HG03571 (cell line): ENCODE measurements at regions not wholly inside any gene's neighbourhood (a gene's known extent, or its start where the extent isn't known, plus 50 kb on each side); places are given as distances from the start of the nearest gene placed in this dataset.

ENCODE experiments used
- ATAC-seq: cut with Tn5 transposase; IDR thresholded peaks from one replicate; pipeline ENCODE4 v1.9.1; 2021; ENCODE audit not compliant: unreplicated experiment

DNA sequence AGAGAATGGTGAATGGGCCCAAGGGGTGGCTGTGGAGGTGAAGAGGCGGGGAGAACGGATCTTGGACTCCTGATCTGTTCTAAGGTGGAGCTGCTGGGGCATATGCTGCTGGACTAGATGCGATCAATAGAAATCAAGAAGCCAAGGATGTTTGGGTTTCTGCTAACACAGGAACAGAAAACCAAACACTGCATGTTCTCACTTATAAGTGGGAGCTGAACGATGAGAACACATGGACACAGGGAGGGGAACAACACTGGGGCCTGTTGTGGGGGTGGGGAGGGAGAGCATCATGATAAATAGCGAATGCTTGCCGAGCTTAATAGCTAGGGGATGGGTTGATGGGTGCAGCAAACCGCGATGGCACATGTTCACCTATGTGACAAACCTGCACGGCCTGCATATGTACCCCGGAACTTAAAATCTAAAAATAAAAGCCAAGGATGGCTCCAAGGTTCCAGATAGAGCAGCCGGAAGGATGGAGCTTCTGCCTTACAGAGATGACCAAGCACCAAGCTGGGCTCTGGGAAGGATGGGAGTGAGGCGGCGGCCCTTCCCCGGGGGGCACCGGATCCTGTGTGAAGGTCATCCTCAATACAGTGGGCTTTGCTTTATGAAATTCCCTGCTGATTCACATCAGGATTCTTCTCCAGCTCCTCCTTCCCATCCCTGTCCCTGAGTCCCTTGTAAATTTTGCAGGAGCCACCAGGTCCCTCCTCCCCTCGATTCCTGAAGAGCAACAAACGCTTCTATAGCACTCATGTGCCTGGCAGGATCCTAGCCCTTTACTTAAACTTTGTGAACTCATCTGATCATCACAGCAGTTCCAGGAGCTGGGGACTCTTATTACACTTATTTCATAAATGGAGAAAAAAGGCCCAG lies 109.2 kb upstream of the PTPN1 start:
- ATAC-seq, result no peak

DNA sequence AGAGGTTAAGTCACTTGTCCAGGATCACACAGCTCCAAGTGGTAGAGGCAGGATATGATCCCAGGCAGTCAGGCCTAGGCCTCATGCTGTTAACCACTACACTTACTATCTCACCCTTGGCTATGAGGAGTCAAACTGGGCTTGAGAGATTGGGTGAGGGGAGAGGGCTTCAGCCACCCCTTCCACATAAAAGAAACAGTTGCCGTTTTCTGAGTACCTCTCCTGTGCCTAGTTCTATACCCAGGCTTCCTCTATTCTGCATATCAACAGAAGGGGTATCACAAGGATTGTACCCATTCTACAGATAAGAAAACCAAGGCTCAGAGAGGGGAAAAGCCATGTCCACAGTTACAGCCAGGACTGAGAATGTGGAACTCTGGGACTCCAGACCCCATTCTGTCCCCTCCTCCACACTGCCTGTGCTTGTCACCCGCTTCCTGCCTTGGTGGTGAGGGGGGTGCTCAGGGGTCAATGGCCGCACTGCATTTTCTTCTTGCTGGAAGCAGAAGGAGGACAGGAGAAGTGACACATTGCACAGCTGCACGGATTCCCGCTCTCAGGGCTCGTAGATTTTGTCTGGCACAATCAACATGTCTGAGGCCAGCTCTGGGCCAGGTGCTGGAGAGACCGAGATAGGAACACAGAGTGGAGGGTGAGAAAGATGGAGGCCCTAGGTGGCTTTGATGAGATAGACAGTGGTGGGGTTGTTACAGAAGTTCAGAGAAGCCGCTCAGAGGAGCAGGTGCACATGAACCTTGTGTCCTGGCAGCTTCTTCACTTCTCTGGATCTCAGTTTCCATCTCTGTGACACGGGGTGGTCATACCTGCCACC lies 108.4 kb upstream of the PTPN1 start:
- no peak for ATAC-seq

DNA sequence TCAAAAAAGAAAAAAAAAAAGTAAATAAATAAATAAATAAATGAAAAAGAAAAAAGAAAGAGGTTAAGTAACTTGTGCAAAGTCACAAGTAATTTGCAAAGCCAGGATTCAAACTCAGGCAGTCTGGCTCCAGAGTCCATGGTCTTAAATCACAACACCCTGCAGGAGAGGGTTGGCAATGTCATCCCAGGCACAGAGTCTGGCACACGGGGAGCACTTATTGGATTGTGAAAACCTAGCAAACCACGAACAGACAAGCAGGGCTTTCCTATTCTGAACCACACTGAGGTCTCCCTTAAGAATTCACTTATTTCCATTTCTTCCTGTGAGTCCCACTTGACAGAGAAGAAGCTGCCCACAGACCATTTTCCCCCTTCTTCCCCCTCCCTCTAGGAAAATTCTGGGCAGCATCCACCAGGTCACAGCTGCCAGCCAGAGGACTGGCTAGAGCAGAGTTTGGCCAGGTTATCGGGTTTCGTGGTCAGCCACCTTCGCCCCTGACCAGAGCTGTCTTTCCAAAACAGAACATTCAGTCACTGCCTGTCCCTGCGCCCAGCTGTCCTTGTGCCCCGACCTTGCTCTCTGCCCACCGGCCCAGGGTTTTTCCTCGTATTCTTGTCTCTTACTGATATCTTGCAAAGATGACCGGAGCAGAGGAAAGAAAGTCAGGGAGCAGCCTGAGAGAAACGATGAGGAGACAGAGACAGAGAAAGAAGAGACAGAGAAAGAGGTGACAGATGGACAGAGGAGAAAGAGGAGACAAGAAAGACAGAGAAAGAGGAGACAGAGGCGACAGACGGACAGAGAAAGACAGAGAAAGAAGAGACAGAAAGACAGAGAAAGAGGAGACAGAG lies 106.4 kb upstream of the PTPN1 start:
- no peak for ATAC-seq

GRCh38 chr20:50404419-50405234 lies 105.6 kb upstream of the PTPN1 start:
- ATAC-seq, result no peak

DNA sequence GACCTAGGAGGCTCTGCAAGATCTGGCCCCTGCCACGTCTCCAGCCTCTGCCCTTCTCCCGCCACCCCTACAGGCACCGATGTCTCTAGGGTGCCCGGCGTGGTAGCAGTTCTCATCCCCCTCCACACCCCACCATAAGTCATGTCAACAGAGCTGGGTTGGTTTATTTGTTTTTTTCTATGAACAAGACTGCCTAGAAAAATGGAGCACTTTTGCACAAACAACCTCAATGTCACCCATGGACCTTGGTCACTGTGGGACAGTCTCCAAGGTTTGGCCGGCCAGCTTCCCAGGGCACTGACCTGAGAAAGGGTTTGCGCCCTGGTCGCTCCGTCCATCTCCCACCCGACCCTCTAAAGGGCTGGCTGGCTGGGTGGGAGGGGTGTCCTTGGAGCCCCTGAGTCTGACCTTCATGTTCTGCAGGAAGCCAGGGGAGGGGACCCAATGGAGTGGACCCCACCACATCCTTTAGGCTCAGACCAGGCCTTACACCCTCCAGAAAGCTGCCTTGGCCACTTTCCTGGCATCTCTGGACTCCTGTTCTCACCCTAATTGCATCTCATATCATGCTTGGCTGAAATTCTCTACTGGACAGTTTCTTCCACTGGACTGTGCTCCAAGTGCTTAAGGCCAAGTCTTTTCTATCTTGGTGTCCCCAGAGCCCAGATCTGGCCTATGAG lies 104.8 kb upstream of the PTPN1 start:
- no peak for ATAC-seq

GRCh38 chr20:50405915-50406609 lies 104.1 kb upstream of the PTPN1 start:
- no peak for ATAC-seq

DNA sequence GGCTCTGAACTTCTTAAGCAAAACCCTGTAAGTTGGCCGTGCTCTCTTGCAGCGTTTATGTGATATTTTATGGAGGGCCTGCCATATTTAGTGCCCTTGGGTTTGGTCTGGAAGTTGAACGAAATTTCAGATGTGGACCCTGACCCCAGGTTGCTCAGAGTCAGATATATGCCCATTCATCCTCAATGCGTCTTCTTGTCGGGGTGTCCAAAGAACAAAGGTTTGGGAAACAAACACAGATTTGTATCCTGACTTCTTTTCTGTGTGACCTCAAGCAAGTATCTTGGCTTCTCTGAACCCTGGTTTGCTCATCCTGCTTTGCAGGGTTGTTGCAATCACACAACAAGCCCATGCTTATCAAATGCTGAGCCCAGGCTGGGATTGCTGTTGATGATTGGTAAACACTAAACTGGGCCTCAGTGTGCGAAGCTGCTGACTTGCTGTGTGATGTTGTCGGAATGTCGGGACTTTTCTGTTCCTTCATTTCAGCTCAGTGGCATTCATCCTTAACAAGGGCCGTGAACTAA lies 103.5 kb upstream of the PTPN1 start:
- no peak for ATAC-seq

DNA sequence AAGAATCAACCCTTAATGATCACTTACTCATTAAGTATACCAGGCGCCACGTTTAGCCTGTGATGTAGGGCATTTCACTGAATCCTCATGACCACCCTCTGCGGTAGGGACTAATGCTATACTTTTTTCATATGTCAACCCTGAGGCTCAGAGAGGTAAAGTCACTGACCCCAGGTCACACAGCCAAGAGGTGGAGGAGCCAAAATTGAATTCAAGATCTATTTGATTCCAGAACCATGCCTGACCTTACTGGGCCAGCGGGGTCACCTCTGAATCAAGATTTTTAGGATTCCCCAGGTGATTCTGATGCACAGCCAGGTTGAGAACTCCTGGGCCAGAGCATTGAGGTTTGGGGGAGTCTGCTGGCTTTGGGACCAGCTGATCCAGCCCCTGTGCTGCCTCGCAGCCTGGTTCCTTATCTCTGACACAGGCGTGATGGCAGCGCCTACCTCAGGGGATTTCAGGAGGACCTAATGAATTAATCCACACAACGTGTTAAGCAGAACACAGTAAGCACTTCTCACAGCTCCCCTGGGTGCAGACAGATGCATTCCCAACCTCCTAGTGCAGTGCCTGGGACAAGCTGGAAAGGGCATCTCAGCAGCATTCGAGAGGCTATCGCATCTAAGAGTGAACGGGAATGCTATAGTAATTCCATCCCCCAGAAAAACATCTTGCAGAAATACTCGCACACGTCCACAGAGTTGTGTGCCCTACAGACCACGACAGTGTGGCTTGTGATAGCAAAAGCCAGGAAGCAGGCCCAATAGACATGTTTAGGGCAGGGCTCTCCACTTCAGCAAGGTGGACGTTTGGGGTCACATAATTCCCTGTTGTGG lies 101.4 kb upstream of the PTPN1 start:
- no peak for ATAC-seq

- ATAC-seq, result no peak
These were observed 100.7 kb upstream of the PTPN1 start for GRCh38 chr20:50409495-50409894.

GRCh38 chr20:50410343-50410742 lies 99.8 kb upstream of the PTPN1 start:
- ATAC-seq, result no peak

DNA sequence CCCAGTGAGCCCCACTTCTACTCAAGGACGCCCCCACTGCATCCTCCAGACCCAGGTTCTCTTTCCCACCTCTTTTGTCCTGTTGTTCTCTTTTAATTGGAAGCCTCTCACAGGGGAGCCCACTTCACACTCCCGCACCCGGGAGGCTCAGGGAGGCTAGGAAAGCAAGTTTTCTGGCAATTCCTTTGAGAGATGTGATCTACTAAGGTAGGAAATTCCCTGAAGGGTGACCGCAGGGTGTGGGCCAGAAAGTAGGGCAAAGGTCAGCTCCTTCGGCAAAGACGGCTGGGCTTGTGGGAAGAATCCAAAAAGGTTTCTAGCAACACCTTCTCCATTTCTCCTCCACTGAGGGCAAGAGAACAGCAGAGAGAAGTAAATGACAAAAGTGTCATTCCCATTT lies 98.1 kb upstream of the PTPN1 start:
- ATAC-seq, result no peak

DNA sequence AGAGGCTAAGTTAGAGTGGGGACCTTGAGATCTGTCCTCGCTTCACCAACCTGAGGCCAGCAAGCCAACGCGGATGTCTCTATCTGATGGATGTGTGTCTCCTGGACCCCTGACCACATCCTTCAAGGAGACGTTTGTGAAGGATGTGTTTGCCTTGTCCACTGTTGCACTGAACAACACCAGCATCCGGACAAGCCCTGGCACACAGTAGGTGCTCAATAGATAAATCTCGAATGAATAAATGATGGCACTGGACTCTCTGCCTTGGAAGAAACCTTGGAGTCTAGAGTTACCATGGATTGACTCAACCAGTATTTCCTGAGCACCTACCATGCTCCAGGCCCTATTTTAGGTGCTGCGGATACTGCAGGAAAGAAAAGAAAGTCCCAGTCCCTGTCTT lies 97.7 kb upstream of the PTPN1 start:
- no peak for ATAC-seq

- no peak for ATAC-seq
These were observed 97.1 kb upstream of the PTPN1 start for GRCh38 chr20:50413088-50413500.

DNA sequence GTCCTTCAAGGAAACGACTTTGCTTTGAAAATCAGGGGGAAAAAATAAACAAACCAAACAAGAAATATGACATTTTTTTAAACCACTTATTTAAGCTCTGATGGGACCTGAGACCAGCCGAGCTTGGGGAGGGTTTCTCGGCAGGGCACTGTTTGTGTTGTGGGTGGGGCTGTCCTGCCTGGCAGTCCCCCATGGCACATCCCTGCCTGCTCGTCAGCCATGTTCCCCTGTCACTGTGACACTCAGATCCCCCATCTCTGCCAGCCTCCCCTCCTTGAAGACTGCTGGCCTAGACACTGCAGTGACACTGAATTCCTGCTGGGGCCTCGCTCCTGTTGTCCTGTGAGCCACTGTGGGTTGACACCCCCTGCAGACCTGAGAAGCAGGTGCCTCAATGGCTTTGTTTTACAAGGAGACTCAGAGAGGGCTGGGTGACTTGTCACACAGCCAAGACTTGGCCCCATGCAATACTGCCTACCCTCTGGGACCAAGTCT lies 95.1 kb upstream of the PTPN1 start:
- no peak for ATAC-seq

DNA sequence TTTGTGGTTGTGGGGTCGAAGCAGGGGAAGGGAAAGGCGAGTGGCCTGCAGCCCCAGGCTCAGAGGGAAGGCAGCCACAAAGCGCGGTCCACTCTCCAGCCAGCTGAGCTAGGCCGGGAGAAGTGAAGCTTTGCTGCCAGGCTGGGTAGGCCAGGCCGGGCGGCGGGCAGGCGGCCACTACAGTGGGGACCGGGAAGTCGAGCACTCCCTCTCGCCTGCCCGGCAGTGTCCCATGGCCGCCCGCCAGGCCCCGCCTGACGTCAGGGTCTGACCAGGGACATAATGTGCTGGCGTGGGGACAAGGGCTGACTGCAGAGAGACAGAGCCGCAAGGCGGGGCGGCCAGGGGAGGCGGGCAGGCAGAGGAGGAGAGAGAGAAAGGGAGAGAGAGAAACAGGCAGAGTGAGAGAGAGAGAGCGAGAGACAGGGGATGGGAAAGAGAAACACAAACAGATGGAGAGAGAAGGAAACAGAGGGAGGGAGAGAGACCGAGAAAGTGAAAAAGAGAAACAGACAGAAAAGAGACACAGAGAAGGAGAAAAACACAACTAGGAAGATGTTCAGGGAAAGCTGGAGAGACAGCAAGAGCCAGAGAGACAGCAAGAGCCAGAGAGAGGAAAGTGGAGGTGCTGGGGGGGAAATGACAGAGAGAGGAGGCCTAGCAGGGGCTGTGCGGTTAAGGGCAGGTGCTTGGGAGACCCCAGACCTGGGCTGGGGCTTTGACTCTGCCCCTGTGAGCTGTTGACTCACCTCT lies 94.5 kb upstream of the PTPN1 start:
- ATAC-seq, result no peak

DNA sequence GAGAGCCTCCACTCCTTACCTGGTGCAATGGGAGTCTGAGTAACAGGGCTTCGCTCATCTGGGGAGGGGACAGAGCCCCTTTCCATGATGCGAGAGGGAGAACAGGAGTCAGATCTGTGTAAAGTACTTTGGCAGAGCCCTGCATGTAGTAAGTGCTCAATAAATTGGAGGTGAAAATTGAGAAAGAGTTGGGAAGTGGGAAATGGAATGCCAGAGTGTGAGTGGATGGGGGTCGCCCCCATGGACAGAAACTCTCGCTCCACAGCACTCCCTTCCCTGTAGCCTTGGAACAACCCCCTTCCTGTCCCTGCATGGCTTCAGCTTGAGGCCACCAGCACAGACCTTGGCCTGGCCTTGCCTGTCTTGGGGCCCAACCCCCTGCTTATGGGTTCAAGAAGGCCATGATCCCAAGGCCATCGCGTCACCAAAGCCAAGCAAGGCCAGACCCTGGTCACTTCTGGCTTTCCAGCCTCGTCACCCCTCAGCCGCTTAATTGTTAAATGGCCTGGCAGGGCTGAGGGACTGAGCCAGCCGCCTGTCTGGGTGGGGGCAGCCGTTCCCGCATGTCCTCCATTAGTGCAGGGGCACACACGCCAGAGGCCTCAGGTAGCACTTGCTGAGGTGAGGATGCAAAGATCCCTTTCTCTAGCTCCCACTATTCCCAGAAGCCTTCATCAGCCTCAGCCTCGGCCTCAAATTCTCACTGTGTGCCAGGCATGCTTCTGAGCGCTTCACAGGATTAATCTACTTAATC lies 93.7 kb upstream of the PTPN1 start:
- no peak for ATAC-seq

DNA sequence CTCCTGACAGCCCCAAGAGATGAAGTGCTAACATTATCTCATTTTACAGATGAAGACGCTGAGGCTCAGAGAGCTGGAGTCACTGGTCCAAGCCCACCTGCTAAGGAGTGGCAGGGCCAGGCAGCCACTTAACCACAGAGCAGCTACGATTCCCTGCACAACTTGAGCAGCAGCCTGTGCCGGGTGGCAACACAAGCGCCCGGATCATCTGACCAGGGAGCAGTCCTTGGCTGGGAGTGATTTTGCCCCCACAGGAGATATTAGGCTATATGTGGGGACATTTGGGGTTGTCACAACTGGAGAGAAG lies 93.2 kb upstream of the PTPN1 start:
- ATAC-seq, result no peak
